ENCODE measurements at regions not wholly inside any gene's neighbourhood (a gene's known extent, or its start where the extent isn't known, plus 50 kb on each side); places are given as distances from the start of the nearest gene placed in this dataset.

GRCh38 chr16:87199379-87199778 is 117.8 kb downstream of the C16orf95 start:
- TF ChIP-seq POLR2A (IDR thresholded peaks at IDR 0.05; ENCODE audit: low read length) (no peak), GATA1 (IDR thresholded peaks at IDR 0.05; ENCODE audit: low read depth, low read length) (no peak)

Data from erythroblast (primary cell).